GM19397 (cell line): ENCODE measurements at regions not wholly inside any gene's neighbourhood (a gene's known extent, or its start where the extent isn't known, plus 50 kb on each side); places are given as distances from the start of the nearest gene placed in this dataset.

Experiments
- ATAC-seq: cut with Tn5 transposase; IDR thresholded peaks from one replicate; pipeline ENCODE4 v1.9.1; 2021; ENCODE audit warnings: mild to moderate bottlenecking, moderate library complexity; ENCODE audit not compliant: unreplicated experiment

GRCh38 chr1:193313354-193314140 lies 127.1 kb upstream of the B3GALT2 start:
- no peak for ATAC-seq

- no peak for ATAC-seq
These were observed 126.0 kb upstream of the B3GALT2 start for GRCh38 chr1:193312432-193312831.

GRCh38 chr1:193311226-193311948 lies 125.0 kb upstream of the B3GALT2 start:
- ATAC-seq = no peak

- ATAC-seq = no peak
These were observed 124.2 kb upstream of the B3GALT2 start for GRCh38 chr1:193310564-193310963.

GRCh38 chr1:193309936-193310475 lies 123.6 kb upstream of the B3GALT2 start:
- no peak for ATAC-seq

- ATAC-seq = no peak
These were observed 122.0 kb upstream of the B3GALT2 start for GRCh38 chr1:193308438-193308837.

GRCh38 chr1:193306430-193306829 lies 120.0 kb upstream of the B3GALT2 start:
- no peak for ATAC-seq
